Hematopoietic multipotent progenitor cell (in vitro differentiated cells): ENCODE measurements at regions not wholly inside any gene's neighbourhood (a gene's known extent, or its start where the extent isn't known, plus 50 kb on each side); places are given as distances from the start of the nearest gene placed in this dataset.

Experiments
- DNase-seq, 3 donors: peaks; one replicate each; pipeline ENCODE4 v3.0.0-alpha.2; 2011 to 2015; ENCODE audit warnings: low read depth in 2 of 3, low spot score in 2 of 3

- DNase-seq: no peak
Measured at GRCh38 chr2:2859732-2860131, 517.9 kb downstream of the EIPR1 start.

- no peak for DNase-seq
Measured at GRCh38 chr2:2859164-2859563, 518.5 kb downstream of the EIPR1 start.

GRCh38 chr2:2856723-2857415 is 520.7 kb downstream of the EIPR1 start:
- DNase-seq: no peak

DNA sequence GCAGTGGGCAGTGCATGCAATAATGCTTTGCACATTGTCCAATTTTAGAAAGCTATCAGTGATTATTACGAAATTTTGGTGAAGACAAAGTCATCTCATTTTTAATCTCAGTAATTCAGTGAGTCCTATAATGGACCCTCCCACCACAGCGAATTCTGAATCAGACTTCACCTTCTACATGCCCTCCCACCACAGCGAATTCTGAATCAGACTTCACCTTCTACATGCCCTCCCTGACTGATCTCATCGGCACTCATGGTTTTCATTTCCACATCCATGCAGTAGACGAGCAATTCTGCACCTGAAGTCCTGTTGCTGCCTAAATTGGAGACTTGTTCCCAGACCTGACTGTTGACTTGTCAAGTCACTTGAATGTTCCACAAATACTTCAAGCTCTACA is 522.3 kb downstream of the EIPR1 start:
- DNase-seq: no peak

DNA sequence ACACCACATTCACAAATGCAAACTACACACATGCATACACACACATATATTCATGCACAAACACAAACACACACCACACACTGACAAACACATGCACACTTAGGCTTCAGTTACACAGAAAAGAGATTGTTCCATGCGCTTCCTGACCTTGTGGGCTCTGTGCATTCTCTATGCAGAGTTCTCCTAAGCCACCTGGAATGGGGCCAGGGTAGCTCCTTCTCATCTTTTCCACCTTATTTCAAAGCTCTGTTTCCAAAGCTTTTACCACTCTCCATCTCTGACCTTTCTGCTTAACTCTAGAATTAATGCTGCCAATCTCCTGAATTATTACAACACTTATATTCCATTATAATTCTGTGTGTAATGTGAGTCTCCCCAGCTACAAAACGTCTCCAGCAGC is 522.3 kb upstream of the MYT1L start:
- DNase-seq: no peak

GRCh38 chr2:2851806-2852777 is 521.0 kb upstream of the MYT1L start:
- DNase-seq: no peak

DNA sequence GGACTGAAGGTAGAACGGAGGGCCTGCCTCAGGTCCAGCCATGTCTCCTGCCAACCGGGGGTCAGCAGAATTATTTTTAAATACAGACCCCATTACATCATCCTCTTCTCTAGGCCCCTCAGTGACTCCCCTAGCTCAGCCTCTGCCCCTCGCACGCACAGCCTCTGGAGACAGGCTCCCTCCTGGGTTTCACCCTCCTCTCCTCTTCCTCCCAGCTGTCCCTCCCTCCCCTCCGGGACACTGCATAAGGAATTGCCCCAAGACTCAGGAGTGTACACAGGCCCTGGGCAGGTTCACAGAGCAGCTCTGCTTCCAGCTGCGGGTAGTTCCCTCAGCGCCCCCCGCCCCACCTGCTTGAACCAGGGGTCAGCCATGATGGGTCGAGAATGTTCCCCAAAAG is 520.2 kb upstream of the MYT1L start:
- no peak for DNase-seq

GRCh38 chr2:2850859-2851258 is 519.8 kb upstream of the MYT1L start:
- DNase-seq: no peak

DNA sequence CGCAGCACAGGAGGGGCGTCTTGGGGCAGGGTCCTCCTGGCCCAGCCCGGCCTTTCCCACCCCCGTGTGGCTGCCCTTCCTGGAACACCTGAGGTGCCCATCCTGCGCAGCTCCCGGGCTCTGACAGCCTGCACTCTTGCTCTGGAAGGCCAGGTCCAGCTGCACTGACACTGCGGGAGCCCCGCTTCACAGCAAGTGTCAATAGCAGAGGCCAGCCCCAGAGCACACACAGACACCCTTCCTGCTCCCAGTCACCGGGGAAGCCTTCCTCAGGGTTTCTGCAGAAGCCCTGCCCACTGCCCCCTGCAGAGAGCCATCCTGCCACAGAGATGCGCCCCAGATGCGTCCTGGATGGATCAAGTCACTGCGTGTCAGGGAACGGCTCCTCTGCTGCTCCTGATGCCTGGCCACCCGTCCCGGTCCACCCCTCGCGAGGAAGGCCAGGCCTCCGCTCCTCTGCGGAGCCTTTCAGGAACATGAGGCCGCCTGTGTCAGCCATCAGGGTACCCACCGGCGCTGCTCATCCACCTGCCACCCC is 519.2 kb upstream of the MYT1L start:
- no peak for DNase-seq

- DNase-seq: no peak
Measured at GRCh38 chr2:2849464-2850217, 518.6 kb upstream of the MYT1L start.

GRCh38 chr2:2848621-2849333 is 517.7 kb upstream of the MYT1L start:
- peak in 1 of 3 donors; percentile 20 for DNase-seq

DNA sequence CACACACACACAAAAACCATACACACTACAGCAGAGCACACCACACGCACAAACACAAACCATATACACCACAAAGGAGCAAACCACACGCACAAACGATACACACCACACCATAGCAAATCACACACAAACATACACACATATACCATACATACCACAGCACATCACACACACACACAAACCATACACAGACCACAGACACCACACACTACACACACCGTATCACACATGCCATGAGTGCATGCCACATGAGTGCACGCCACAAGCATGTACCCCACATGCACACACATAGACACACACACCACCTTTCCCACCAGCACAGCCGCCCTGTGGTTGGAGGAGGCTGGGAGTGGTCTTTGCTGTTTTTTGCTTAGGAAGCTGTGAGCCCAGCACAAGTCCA is 517.1 kb upstream of the MYT1L start:
- DNase-seq: no peak

DNA sequence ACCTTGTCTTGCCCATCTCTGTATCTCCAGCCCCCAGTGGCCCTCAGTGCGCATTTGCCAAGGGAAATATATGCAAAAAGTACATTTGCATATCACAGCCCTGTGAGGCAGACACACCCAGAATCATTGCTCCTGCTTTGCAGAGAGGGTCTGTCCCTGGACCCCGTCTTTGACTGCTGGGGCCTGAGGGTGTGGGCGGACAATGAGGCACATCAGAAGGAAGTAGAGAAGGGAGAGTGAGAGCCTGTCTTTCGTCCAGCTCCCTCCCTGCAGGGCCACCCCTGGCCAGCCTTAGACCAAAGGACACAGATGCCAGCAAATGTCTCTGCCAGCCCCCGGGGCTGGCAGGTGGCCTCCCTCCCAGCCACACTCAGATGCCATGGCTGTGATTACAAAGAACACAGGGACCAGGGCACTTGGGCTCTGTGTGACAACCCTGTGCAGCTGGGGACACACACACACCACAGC is 516.2 kb upstream of the MYT1L start:
- DNase-seq: no peak

GRCh38 chr2:2846332-2847208 is 515.5 kb upstream of the MYT1L start:
- peak in 2 of 3 donors; percentile 49 to 77 for DNase-seq

- no peak for DNase-seq
Measured at GRCh38 chr2:2845806-2846315, 514.8 kb upstream of the MYT1L start.

DNA sequence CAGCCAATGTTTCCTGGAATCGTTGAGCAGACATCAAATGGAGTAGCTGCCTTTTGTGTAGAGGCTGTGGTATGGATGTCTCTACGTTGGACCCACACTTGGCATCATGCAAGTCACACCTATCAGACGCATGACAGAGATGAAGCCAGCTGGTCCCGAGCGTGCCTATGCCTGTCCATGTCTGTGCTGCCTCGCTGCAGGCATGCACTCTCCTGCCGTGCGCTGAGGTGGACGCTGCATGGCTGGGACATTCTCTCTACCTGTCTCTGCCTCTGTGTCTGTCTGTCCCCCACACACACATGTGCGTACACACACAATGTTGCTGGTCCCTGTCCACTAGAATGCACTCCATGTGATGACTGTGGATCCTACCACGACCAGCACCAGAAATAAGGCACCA is 514.2 kb upstream of the MYT1L start:
- DNase-seq: no peak

- no peak for DNase-seq
Measured at GRCh38 chr2:2843969-2844548, 513.0 kb upstream of the MYT1L start.

DNA sequence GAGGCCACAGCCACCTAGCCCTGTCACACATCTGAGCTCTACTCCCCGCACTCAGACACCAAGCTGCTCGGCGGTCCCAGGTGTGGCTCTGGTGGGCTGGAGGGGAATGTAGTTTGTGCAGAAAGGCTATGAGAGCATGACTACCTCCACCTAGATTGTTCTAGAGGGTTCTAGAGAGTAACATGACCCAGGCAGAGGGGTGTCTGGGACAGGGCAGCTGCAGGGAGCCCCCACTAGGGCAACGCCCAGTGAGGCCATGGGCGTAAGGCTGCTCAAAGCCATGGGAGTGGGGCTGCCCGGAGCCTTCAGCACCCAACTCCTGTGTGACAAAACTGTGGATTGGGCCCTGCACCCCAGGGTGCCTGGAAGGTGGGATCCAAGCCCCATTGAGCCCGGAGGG is 511.4 kb upstream of the MYT1L start:
- DNase-seq: no peak
